Activated naive CD8-positive, alpha-beta T cell treated with anti-CD3 and anti-CD28 coated beads for 36 hours (primary cell): ENCODE measurements at regions not wholly inside any gene's neighbourhood (a gene's known extent, or its start where the extent isn't known, plus 50 kb on each side); places are given as distances from the start of the nearest gene placed in this dataset.

Experiments used
- DNase-seq: peaks from one replicate; pipeline ENCODE4 v3.0.0; 2021
- H3K27ac Mint-ChIP-seq: one replicate; pipeline ENCODE4 v1.8.0; 2022; ENCODE audit warnings: mild to moderate bottlenecking, moderate library complexity, mixed read lengths
- H3K27me3 Mint-ChIP-seq: one replicate; pipeline ENCODE4 v1.8.0; 2022; ENCODE audit warnings: mild to moderate bottlenecking, mixed read lengths
- H3K36me3 Mint-ChIP-seq: one replicate; pipeline ENCODE4 v1.8.0; 2021; ENCODE audit warnings: mild to moderate bottlenecking, mixed read lengths
- H3K4me1 Mint-ChIP-seq: one replicate; pipeline ENCODE4 v1.8.0; 2021; ENCODE audit warnings: mixed read lengths
- H3K4me3 Mint-ChIP-seq: one replicate; pipeline ENCODE4 v1.8.0; 2022; ENCODE audit warnings: mild to moderate bottlenecking, moderate library complexity, mixed read lengths
- H3K9me3 Mint-ChIP-seq: one replicate; pipeline ENCODE4 v1.8.0; 2022; ENCODE audit warnings: mixed read lengths

- Mint-ChIP-seq H3K4me1 (peaks cover 35% of the 10 kb centered on the region), H3K9me3 (no peaks in the 10 kb centered on the region), H3K27ac (no peak overlapping the region), H3K4me3 (no peak overlapping the region), H3K36me3 (no peaks in the 10 kb centered on the region), H3K27me3 (no peaks in the 10 kb centered on the region)
- no peak for DNase-seq
Measured at GRCh38 chr16:85451641-85452363, 161.3 kb upstream of the GSE1 start.

GRCh38 chr16:85452364-85453193, 160.5 kb upstream of the GSE1 start:
- H3K36me3 Mint-ChIP-seq: no peaks in the 10 kb centered on the region
- H3K4me3 Mint-ChIP-seq: no peak overlapping the region
- no peak for DNase-seq
- no peaks in the 10 kb centered on the region for H3K9me3 Mint-ChIP-seq
- no peaks in the 10 kb centered on the region for H3K27me3 Mint-ChIP-seq
- H3K27ac Mint-ChIP-seq: no peak overlapping the region
- H3K4me1 Mint-ChIP-seq: peaks cover 35% of the 10 kb centered on the region

- no peak for DNase-seq
Measured at GRCh38 chr16:85453194-85453678, 159.9 kb upstream of the GSE1 start.

GRCh38 chr16:85453703-85454102, 159.4 kb upstream of the GSE1 start:
- no peak overlapping the region for H3K27ac Mint-ChIP-seq
- H3K4me1 Mint-ChIP-seq: peaks cover 27% of the 10 kb centered on the region
- H3K4me3 Mint-ChIP-seq: no peak overlapping the region
- H3K36me3 Mint-ChIP-seq: no peaks in the 10 kb centered on the region
- DNase-seq: no peak
- no peaks in the 10 kb centered on the region for H3K27me3 Mint-ChIP-seq
- no peaks in the 10 kb centered on the region for H3K9me3 Mint-ChIP-seq

More at GRCh38 chr16:85453194-85453678, 159.9 kb upstream of the GSE1 start:
- no peaks in the 10 kb centered on the region for H3K9me3 Mint-ChIP-seq
- H3K27ac Mint-ChIP-seq: no peak overlapping the region
- H3K36me3 Mint-ChIP-seq: no peaks in the 10 kb centered on the region
- H3K27me3 Mint-ChIP-seq: no peaks in the 10 kb centered on the region
- H3K4me1 Mint-ChIP-seq: peaks cover 30% of the 10 kb centered on the region
- no peak overlapping the region for H3K4me3 Mint-ChIP-seq

- no peaks in the 10 kb centered on the region for H3K9me3 Mint-ChIP-seq
- H3K36me3 Mint-ChIP-seq: no peaks in the 10 kb centered on the region
- no peak for DNase-seq
- no peaks in the 10 kb centered on the region for H3K27me3 Mint-ChIP-seq
- no peak overlapping the region for H3K27ac Mint-ChIP-seq
- H3K4me3 Mint-ChIP-seq: no peak overlapping the region
- peaks cover 21% of the 10 kb centered on the region for H3K4me1 Mint-ChIP-seq
Measured at GRCh38 chr16:85454171-85454872, 158.8 kb upstream of the GSE1 start.

- DNase-seq: no peak
- peaks cover 2% of the 10 kb centered on the region for H3K27me3 Mint-ChIP-seq
- H3K36me3 Mint-ChIP-seq: no peaks in the 10 kb centered on the region
- peaks cover 16% of the 10 kb centered on the region for H3K4me1 Mint-ChIP-seq
- no peaks in the 10 kb centered on the region for H3K9me3 Mint-ChIP-seq
- no peak overlapping the region for H3K4me3 Mint-ChIP-seq
- H3K27ac Mint-ChIP-seq: no peak overlapping the region
Measured at GRCh38 chr16:85455534-85455933, 157.6 kb upstream of the GSE1 start.

GRCh38 chr16:85457366-85457765, 155.8 kb upstream of the GSE1 start:
- H3K27ac Mint-ChIP-seq: no peak overlapping the region
- H3K4me3 Mint-ChIP-seq: no peak overlapping the region
- H3K9me3 Mint-ChIP-seq: no peaks in the 10 kb centered on the region
- peaks cover 14% of the 10 kb centered on the region for H3K4me1 Mint-ChIP-seq
- no peaks in the 10 kb centered on the region for H3K36me3 Mint-ChIP-seq
- peaks cover 12% of the 10 kb centered on the region for H3K27me3 Mint-ChIP-seq
- no peak for DNase-seq

- no peak for DNase-seq
- H3K9me3 Mint-ChIP-seq: no peaks in the 10 kb centered on the region
- H3K4me1 Mint-ChIP-seq: peaks cover 8% of the 10 kb centered on the region
- no peak overlapping the region for H3K4me3 Mint-ChIP-seq
- H3K36me3 Mint-ChIP-seq: no peaks in the 10 kb centered on the region
- H3K27me3 Mint-ChIP-seq: peaks cover 20% of the 10 kb centered on the region
- H3K27ac Mint-ChIP-seq: no peak overlapping the region
Measured at GRCh38 chr16:85458968-85459367, 154.2 kb upstream of the GSE1 start.

GRCh38 chr16:85459529-85460251, 153.4 kb upstream of the GSE1 start:
- Mint-ChIP-seq H3K27me3 (peaks cover 25% of the 10 kb centered on the region), H3K4me3 (no peak overlapping the region), H3K36me3 (no peaks in the 10 kb centered on the region), H3K9me3 (no peaks in the 10 kb centered on the region), H3K4me1 (peaks cover 8% of the 10 kb centered on the region), H3K27ac (no peak overlapping the region)
- DNase-seq: no peak

GRCh38 chr16:85460252-85461021, 152.7 kb upstream of the GSE1 start:
- Mint-ChIP-seq H3K36me3 (no peaks in the 10 kb centered on the region), H3K27me3 (peaks cover 28% of the 10 kb centered on the region), H3K4me3 (no peak overlapping the region), H3K9me3 (no peaks in the 10 kb centered on the region), H3K27ac (no peak overlapping the region), H3K4me1 (peaks cover 8% of the 10 kb centered on the region)
- no peak for DNase-seq

GRCh38 chr16:85461022-85461813, 151.9 kb upstream of the GSE1 start:
- no peak overlapping the region for H3K27ac Mint-ChIP-seq
- H3K4me3 Mint-ChIP-seq: no peak overlapping the region

GRCh38 chr16:85461814-85462713, 151.1 kb upstream of the GSE1 start:
- no peak overlapping the region for H3K27ac Mint-ChIP-seq
- no peaks in the 10 kb centered on the region for H3K9me3 Mint-ChIP-seq
- peaks cover 8% of the 10 kb centered on the region for H3K4me1 Mint-ChIP-seq
- H3K4me3 Mint-ChIP-seq: peak overlapping the region; percentile 72
- H3K36me3 Mint-ChIP-seq: no peaks in the 10 kb centered on the region
- DNase-seq: no peak
- H3K27me3 Mint-ChIP-seq: peaks cover 30% of the 10 kb centered on the region

More at GRCh38 chr16:85461022-85461813, 151.9 kb upstream of the GSE1 start:
- peaks cover 8% of the 10 kb centered on the region for H3K4me1 Mint-ChIP-seq
- DNase-seq: no peak
- H3K9me3 Mint-ChIP-seq: no peaks in the 10 kb centered on the region
- no peaks in the 10 kb centered on the region for H3K36me3 Mint-ChIP-seq
- peaks cover 30% of the 10 kb centered on the region for H3K27me3 Mint-ChIP-seq
